Neural progenitor cell (in vitro differentiated cells): ENCODE measurements at regions not wholly inside any gene's neighbourhood (a gene's known extent, or its start where the extent isn't known, plus 50 kb on each side); places are given as distances from the start of the nearest gene placed in this dataset.

Experiments
- DNase-seq: peaks from one replicate; pipeline ENCODE4 v3.0.0-alpha.2; 2016; ENCODE audit warnings: low spot score
- H2AFZ ChIP-seq: fragments of 200-600 bp; sonication (generic); replicated peaks from 2 replicates; pipeline ENCODE4 v1.6.1; 2016; ENCODE audit warnings: antibody characterized with exemption
- H3F3A ChIP-seq: fragments of 200-600 bp; sonication (generic); 2 replicates; pipeline ENCODE4 v1.6.1; 2016; ENCODE audit warnings: antibody characterized with exemption, low read depth
- H3K27ac ChIP-seq: fragments of 200-600 bp; sonication (generic); 2 replicates; pipeline ENCODE4 v1.5.1; 2016; ENCODE audit warnings: mild to moderate bottlenecking
- H3K27me3 ChIP-seq: fragments of 200-600 bp; sonication (generic); 2 replicates; pipeline ENCODE4 v1.6.1; 2016; ENCODE audit warnings: mild to moderate bottlenecking, moderate library complexity
- H3K36me3 ChIP-seq: fragments of 200-600 bp; sonication (generic); 2 replicates; pipeline ENCODE4 v1.5.1; 2016
- H3K4me1 ChIP-seq: fragments of 200-600 bp; sonication (generic); 2 replicates; pipeline ENCODE4 v1.6.1; 2016; ENCODE audit warnings: mixed run types
- H3K4me2 ChIP-seq: fragments of 200-600 bp; sonication (generic); 2 replicates; pipeline ENCODE4 v1.6.1; 2016
- H3K4me3 ChIP-seq: fragments of 200-600 bp; sonication (generic); 2 replicates; pipeline ENCODE4 v1.5.1; 2016
- H3K79me2 ChIP-seq: fragments of 200-600 bp; sonication (generic); 2 replicates; pipeline ENCODE4 v1.6.1; 2016; ENCODE audit warnings: low read depth
- H3K9ac ChIP-seq: fragments of 200-600 bp; sonication (generic); 2 replicates; pipeline ENCODE4 v1.6.1; 2016
- H3K9me3 ChIP-seq: fragments of 200-600 bp; sonication (generic); 2 replicates; pipeline ENCODE4 v1.5.1; 2016; ENCODE audit warnings: low read depth
- H4K20me1 ChIP-seq: fragments of 200-600 bp; sonication (generic); 2 replicates; pipeline ENCODE4 v1.6.1; 2016; ENCODE audit warnings: low read depth
- H3K27ac Mint-ChIP-seq: 3 replicates; pipeline ENCODE4 v1.8.0; 2021; ENCODE audit warnings: mixed read lengths
- H3K27me3 Mint-ChIP-seq: 2 replicates; pipeline ENCODE4 v1.8.0; 2022; ENCODE audit warnings: low read depth, mild to moderate bottlenecking, inconsistent platforms, moderate library complexity, mixed read lengths; ENCODE audit not compliant: insufficient read depth
- H3K36me3 Mint-ChIP-seq: 3 replicates; pipeline ENCODE4 v1.8.0; 2021; ENCODE audit warnings: mixed read lengths
- H3K4me1 Mint-ChIP-seq: 3 replicates; pipeline ENCODE4 v1.8.0; 2021; ENCODE audit warnings: mixed read lengths
- H3K4me3 Mint-ChIP-seq: 3 replicates; pipeline ENCODE4 v1.8.0; 2021; ENCODE audit warnings: mild to moderate bottlenecking, moderate library complexity, mixed read lengths
- H3K9me3 Mint-ChIP-seq: 3 replicates; pipeline ENCODE4 v1.8.0; 2020; ENCODE audit warnings: mixed read lengths
- CTCF ChIP-seq: fragments of 200-600 bp; sonication (generic); IDR thresholded peaks from 2 replicates; pipeline ENCODE4 v1.5.1; 2017; ENCODE audit warnings: antibody characterized with exemption, mild to moderate bottlenecking
- EZH2 ChIP-seq: fragments of 200-600 bp; sonication (generic); IDR thresholded peaks from 2 replicates; pipeline ENCODE4 v1.6.1; 2017; ENCODE audit warnings: antibody characterized with exemption, mild to moderate bottlenecking, moderate library complexity
- EZH2phosphoT487 ChIP-seq: fragments of 200-600 bp; sonication (generic); IDR thresholded peaks from 2 replicates; pipeline ENCODE4 v1.6.1; 2017; ENCODE audit warnings: antibody characterized with exemption

DNA sequence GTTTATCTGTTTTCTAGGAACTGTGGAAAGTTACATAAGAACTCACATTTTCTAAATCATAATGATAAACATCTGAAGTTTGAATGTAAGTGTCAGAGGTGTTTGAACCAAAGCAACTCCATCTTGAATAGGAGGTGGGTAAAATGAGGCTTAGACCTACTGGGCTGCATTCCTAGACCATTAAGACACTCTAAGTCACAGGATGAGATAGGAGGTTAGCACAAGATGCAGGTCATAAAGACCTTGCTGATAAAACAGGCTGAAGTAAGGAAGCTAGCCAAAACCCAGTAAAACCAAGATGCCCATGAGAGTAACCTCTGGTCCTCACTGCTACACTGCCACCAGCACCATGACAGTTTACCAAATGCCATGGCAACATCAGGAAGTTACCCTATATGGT, 297.7 kb upstream of the POU5F2 start:
- no peaks in the 10 kb centered on the region for H4K20me1 ChIP-seq
- no peak overlapping the region for H3K9ac ChIP-seq
- H3K4me1 Mint-ChIP-seq = peaks cover 6% of the 10 kb centered on the region
- no peaks in the 10 kb centered on the region for H3K27me3 ChIP-seq
- no peaks in the 10 kb centered on the region for H3K4me1 ChIP-seq
- H2AFZ ChIP-seq = no peak overlapping the region
- no peak overlapping the region for H3K4me3 ChIP-seq
- peaks cover 6% of the 10 kb centered on the region for H3K9me3 Mint-ChIP-seq
- H3K27ac ChIP-seq = no peak overlapping the region
- no peak overlapping the region for H3K27ac Mint-ChIP-seq
- peaks cover 2% of the 10 kb centered on the region for H3K27me3 Mint-ChIP-seq
- no peaks in the 10 kb centered on the region for H3K79me2 ChIP-seq
- H3F3A ChIP-seq = no peaks in the 10 kb centered on the region
- no peak for DNase-seq
- peaks cover 6% of the 10 kb centered on the region for H3K36me3 Mint-ChIP-seq
- no peaks in the 10 kb centered on the region for H3K9me3 ChIP-seq
- no peak overlapping the region for H3K4me3 Mint-ChIP-seq
- no peak overlapping the region for H3K4me2 ChIP-seq
- no peak for TF ChIP-seq EZH2
- no peak for TF ChIP-seq EZH2phosphoT487
- TF ChIP-seq CTCF = no peak
- peaks cover 12% of the 10 kb centered on the region for H3K36me3 ChIP-seq

DNA sequence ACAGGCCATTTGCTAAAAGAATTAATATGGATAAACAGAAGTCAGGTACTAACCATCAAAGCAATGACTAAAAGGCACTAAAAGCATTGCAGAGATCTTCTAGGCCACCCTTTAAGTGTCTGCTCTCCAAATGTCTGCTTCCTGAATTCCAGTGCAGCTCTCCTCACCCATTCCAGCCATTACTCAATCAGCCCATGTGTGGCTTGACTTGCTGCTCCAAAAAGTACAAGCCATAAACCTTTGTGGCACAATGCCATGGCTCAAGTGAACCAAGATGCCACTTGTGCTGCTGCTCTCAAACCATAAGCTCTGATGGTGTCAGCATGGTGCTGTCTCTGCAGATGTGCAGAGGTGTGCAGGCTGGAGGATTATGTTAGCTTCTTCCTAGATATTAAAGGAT, 290.2 kb upstream of the POU5F2 start:
- H3K36me3 Mint-ChIP-seq = peaks cover 3% of the 10 kb centered on the region

DNA sequence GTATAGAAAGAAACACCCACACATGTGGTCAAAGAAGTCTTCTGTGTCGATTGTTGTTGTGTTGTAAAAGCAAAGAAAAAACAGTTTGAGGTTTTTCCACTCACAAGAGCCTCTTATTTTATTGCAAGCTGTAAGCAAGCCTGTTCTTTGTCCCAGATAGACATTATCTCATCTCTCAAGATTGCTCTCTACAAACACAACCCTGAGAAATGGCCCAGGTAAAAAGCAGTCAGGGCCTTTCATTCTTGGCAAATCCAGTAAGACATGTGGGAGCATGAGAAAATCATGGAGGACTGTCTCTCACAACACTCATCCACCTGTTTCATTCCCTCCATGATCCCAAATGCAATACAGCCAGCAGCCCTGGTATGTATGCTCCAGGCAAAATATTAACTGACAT, 286.6 kb upstream of the POU5F2 start:
- no peaks in the 10 kb centered on the region for H3K27me3 Mint-ChIP-seq
- H3K4me1 ChIP-seq = no peaks in the 10 kb centered on the region
- H3K4me3 Mint-ChIP-seq = no peak overlapping the region
- H3K4me1 Mint-ChIP-seq = no peaks in the 10 kb centered on the region
- H3K9ac ChIP-seq = no peak overlapping the region
- no peak overlapping the region for H3K4me3 ChIP-seq
- no peaks in the 10 kb centered on the region for H3K9me3 ChIP-seq
- H3K4me2 ChIP-seq = no peak overlapping the region
- no peak overlapping the region for H3K27ac ChIP-seq
- H3K36me3 Mint-ChIP-seq = peaks cover 3% of the 10 kb centered on the region
- H3K27me3 ChIP-seq = no peaks in the 10 kb centered on the region
- H3K27ac Mint-ChIP-seq = no peak overlapping the region
- H3F3A ChIP-seq = no peaks in the 10 kb centered on the region
- H3K79me2 ChIP-seq = no peaks in the 10 kb centered on the region
- peaks cover 2% of the 10 kb centered on the region for H3K9me3 Mint-ChIP-seq
- no peaks in the 10 kb centered on the region for H3K36me3 ChIP-seq
- TF ChIP-seq EZH2phosphoT487 = no peak
- TF ChIP-seq CTCF = no peak
- TF ChIP-seq EZH2 = no peak
- H2AFZ ChIP-seq = no peak overlapping the region
- no peaks in the 10 kb centered on the region for H4K20me1 ChIP-seq
- DNase-seq = no peak

More for the DNA sequence above, 290.2 kb upstream of the POU5F2 start:
- Histone ChIP-seq H3K4me2 (no peak overlapping the region), H3K4me1 (no peaks in the 10 kb centered on the region), H3K36me3 (no peaks in the 10 kb centered on the region), H3K9me3 (no peaks in the 10 kb centered on the region), H3F3A (no peaks in the 10 kb centered on the region), H3K4me3 (no peak overlapping the region), H4K20me1 (no peaks in the 10 kb centered on the region), H3K27me3 (no peaks in the 10 kb centered on the region), H3K27ac (no peak overlapping the region), H3K9ac (no peak overlapping the region), H3K79me2 (no peaks in the 10 kb centered on the region), H2AFZ (no peak overlapping the region)
- Mint-ChIP-seq H3K27ac (no peak overlapping the region), H3K4me1 (no peaks in the 10 kb centered on the region), H3K4me3 (no peak overlapping the region), H3K27me3 (peaks cover 2% of the 10 kb centered on the region), H3K9me3 (peaks cover 3% of the 10 kb centered on the region)
- TF ChIP-seq CTCF = no peak
- no peak for TF ChIP-seq EZH2
- no peak for TF ChIP-seq EZH2phosphoT487
- DNase-seq = no peak
